Thoracic aorta (tissue), 2 donors: ENCODE measurements at regions not wholly inside any gene's neighbourhood (a gene's known extent, or its start where the extent isn't known, plus 50 kb on each side); places are given as distances from the start of the nearest gene placed in this dataset.

Experiments
- ATAC-seq: fragments of 150-250 bp; one replicate; pipeline ENCODE4 v1.8.0; 2017; ENCODE audit warnings: low read depth; ENCODE audit not compliant: insufficient number of reproducible peaks, low FRiP score
- DNase-seq: peaks from one replicate; pipeline ENCODE4 v3.0.0-alpha.2; 2020; ENCODE audit warnings: low spot score
- H3K27ac ChIP-seq, 2 donors: fragments of 200-600 bp; sonication (generic); 1 replicate in 1 of 2; 2 replicates in 1 of 2; pipeline ENCODE4 v1.5.1; 2016; ENCODE audit warnings: mild to moderate bottlenecking in 2 of 2, moderate library complexity in 2 of 2
- H3K27me3 ChIP-seq: fragments of 200-600 bp; sonication (generic); replicated peaks from 2 replicates; pipeline ENCODE4 v1.6.0; 2016; ENCODE audit warnings: mild to moderate bottlenecking; ENCODE audit not compliant: insufficient read depth
- H3K36me3 ChIP-seq: fragments of 200-600 bp; sonication (generic); one replicate; pipeline ENCODE4 v1.5.1; 2016
- H3K4me1 ChIP-seq, 2 donors: fragments of 200-600 bp; sonication (generic); 1 replicate in 1 of 2; 2 replicates in 1 of 2; pipeline versions ENCODE4 v1.5.1 to v1.6.0; 2016; ENCODE audit warnings: low read depth in 2 of 2, mild to moderate bottlenecking in 1 of 2; ENCODE audit not compliant: control insufficient read depth in 1 of 2
- H3K4me3 ChIP-seq: fragments of 200-600 bp; sonication (generic); 2 replicates; pipeline ENCODE4 v1.5.1; 2016; ENCODE audit warnings: mild to moderate bottlenecking
- H3K9me3 ChIP-seq: fragments of 200-600 bp; sonication (generic); 2 replicates; pipeline ENCODE4 v1.5.1; 2016
- TF ChIP-seq, protein P1 (sequence below): fragments of 200-600 bp; sonication (generic); IDR thresholded peaks from one replicate; pipeline ENCODE4 v1.5.1; 2019; ENCODE audit warnings: antibody characterized with exemption

DNA sequence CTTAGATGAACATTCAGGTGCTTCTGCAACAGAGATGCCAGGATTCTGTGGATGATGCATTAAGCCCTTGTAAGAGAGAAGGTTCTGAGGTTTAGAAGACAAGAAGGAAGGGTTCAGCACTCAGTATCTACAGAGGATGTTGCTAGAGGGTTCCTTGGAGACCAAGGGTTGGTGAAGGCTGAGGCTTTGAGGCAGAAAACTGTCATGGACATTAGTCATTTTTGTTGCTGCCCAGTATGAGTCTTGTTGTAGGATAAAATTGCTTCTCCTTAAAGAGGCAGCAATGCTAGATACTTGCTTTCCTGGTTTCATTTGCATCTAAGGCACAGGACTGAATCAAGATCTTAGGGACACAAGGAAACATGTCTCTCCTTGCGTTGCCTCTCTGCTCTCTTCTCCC lies 319.4 kb upstream of the NFIA start:
- no peaks in the 10 kb centered on the region for H3K9me3 ChIP-seq
- TF ChIP-seq, protein P1, sequence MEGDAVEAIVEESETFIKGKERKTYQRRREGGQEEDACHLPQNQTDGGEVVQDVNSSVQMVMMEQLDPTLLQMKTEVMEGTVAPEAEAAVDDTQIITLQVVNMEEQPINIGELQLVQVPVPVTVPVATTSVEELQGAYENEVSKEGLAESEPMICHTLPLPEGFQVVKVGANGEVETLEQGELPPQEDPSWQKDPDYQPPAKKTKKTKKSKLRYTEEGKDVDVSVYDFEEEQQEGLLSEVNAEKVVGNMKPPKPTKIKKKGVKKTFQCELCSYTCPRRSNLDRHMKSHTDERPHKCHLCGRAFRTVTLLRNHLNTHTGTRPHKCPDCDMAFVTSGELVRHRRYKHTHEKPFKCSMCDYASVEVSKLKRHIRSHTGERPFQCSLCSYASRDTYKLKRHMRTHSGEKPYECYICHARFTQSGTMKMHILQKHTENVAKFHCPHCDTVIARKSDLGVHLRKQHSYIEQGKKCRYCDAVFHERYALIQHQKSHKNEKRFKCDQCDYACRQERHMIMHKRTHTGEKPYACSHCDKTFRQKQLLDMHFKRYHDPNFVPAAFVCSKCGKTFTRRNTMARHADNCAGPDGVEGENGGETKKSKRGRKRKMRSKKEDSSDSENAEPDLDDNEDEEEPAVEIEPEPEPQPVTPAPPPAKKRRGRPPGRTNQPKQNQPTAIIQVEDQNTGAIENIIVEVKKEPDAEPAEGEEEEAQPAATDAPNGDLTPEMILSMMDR: no peak
- H3K36me3 ChIP-seq: no peaks in the 10 kb centered on the region
- no peak for ATAC-seq
- no peak overlapping the region for H3K4me3 ChIP-seq
- H3K27me3 ChIP-seq: no peaks in the 10 kb centered on the region
- no peak overlapping the region for H3K27ac ChIP-seq
- peaks cover 8 to 25% of the 10 kb centered on the region in 2 donors for H3K4me1 ChIP-seq
- no peak for DNase-seq

DNA sequence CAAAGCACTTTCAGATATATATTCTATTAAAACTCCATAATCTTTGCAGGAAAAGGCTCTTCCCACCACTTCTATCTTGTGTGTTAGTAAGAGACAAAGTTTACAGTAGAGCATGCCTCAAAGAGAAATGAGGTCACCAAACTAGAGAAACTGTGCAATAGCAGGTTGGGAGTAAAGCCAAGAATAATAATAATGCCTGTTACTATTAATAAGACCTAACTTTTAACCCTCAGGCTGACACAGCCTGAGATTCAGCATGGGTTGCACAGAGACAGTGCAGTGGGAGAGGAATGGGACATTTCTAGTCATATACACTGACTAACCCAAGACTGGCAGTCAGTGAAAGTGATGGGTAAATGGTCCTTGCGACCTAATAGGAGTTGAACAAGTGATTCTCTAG lies 320.2 kb upstream of the NFIA start:
- H3K9me3 ChIP-seq: no peaks in the 10 kb centered on the region
- no peak overlapping the region for H3K4me3 ChIP-seq
- no peaks in the 10 kb centered on the region for H3K36me3 ChIP-seq
- ATAC-seq (peak; percentile 67), DNase-seq (no peak)
- no peak overlapping the region for H3K27ac ChIP-seq
- H3K4me1 ChIP-seq: peaks cover 8 to 25% of the 10 kb centered on the region in 2 donors
- no peaks in the 10 kb centered on the region for H3K27me3 ChIP-seq
- TF ChIP-seq, protein P1: no peak

DNA sequence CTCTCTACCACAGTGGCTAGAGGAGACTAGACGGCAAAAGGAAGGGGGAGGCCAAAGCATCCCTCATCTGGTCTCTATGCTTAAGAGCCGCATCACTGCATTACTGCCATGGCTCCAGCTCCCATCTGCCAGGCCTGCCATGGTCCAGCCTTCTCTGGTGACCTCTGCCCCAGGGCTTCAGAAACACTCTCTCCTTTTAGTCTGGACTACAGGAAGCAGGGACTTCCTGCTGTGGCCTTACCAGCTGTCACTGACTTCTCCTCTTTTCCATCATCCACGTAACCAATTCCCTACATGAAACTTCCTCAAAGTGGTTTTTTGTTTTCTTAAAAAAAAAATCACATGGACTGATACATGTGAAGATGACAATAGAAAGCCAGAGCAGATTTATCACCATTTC lies 323.1 kb upstream of the NFIA start:
- H3K27ac ChIP-seq: no peak overlapping the region
- no peaks in the 10 kb centered on the region for H3K9me3 ChIP-seq
- TF ChIP-seq, protein P1: no peak
- no peak overlapping the region for H3K4me3 ChIP-seq
- H3K36me3 ChIP-seq: no peaks in the 10 kb centered on the region
- no peaks in the 10 kb centered on the region for H3K27me3 ChIP-seq
- DNase-seq (no peak), ATAC-seq (no peak)
- peaks cover 12 to 29% of the 10 kb centered on the region in 2 donors for H3K4me1 ChIP-seq

DNA sequence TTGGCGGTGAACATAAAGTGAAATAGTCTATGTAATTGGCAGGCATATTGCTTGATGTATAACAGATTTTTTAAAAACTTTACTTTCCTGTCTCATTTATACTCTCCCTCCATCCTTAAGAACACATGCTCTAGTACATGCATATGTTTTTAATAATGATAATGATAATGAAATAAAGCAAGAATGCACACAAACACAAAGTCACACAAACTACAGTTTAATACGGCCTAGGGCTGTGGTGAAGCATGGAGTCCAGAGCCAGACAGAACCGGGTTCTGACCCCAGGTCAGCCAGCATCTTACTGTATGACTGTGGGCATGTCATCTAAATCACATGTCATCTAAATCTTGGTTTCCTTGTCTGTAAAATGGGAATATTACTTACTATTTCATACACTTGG lies 324.9 kb upstream of the NFIA start:
- Histone ChIP-seq H3K4me1 (peaks cover 11 to 15% of the 10 kb centered on the region in 2 donors), H3K36me3 (no peaks in the 10 kb centered on the region), H3K27ac (no peak overlapping the region), H3K27me3 (no peaks in the 10 kb centered on the region), H3K9me3 (no peaks in the 10 kb centered on the region), H3K4me3 (no peak overlapping the region)
- TF ChIP-seq, protein P1: no peak
- DNase-seq (no peak), ATAC-seq (no peak)

DNA sequence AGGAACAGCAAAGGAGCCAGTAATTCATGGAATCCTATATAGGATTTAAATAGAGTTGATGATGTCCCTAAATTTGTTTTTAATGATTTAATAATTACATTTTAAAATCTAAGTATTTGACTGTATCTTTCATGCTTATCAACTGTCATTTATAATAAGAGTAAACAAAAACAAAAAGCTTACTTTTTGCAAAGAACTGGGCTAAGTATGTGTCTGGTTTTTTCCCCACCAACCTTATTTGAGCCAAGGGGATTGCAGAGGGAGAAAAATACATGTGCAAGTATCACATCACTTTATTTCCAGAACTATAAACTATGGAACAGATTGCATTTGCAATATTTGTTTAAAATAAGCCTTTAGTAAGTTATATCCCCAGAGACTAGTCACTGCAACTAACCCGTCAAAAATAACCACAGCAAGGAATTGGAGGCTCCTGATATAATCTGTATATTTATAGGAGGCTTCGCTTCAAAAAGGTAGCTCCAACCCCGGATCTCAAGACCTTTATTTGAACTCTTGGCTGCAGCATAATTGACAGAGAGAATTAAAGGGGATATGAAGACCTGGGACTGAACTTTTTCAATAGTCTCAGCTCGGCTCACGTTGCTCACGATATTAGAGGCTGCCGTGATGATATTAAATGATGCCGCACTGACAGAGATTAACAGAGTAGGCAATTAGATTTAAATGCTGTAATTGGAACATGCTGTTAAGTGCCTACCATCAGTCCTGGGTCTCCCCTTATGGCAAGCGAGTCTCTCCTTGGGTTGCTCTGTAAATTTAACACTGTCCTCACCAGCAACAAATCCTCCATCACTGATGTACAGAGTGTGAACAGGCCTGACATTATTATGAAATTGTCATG lies 329.1 kb upstream of the NFIA start:
- Histone ChIP-seq H3K27me3 (no peaks in the 10 kb centered on the region), H3K4me1 (peaks cover 4 to 5% of the 10 kb centered on the region in 2 donors), H3K36me3 (no peaks in the 10 kb centered on the region), H3K27ac (no peak overlapping the region), H3K9me3 (no peaks in the 10 kb centered on the region), H3K4me3 (no peak overlapping the region)
- ATAC-seq (no peak), DNase-seq (no peak)
- TF ChIP-seq, protein P1: no peak
